ENCODE measurements at regions not wholly inside any gene's neighbourhood (a gene's known extent, or its start where the extent isn't known, plus 50 kb on each side); places are given as distances from the start of the nearest gene placed in this dataset.

GRCh38 chr3:88784925-88785324 is 322.5 kb upstream of the EPHA3 start:
- Histone ChIP-seq H3K4me3 (ENCODE audit: insufficient read depth, low read depth, low read length) (no peak overlapping the region), H3K36me3 (ENCODE audit: control insufficient read depth, insufficient read depth, low read length) (no peaks in the 10 kb centered on the region), H3K4me1 (ENCODE audit: control insufficient read depth, insufficient read depth, low read length) (no peaks in the 10 kb centered on the region), H3K27ac (ENCODE audit: insufficient read depth, low read depth, low read length, poor library complexity, severe bottlenecking) (no peak overlapping the region), H3K27me3 (ENCODE audit: control insufficient read depth, insufficient read depth, low read length, poor library complexity, severe bottlenecking) (no peaks in the 10 kb centered on the region), H3K9me3 (ENCODE audit: control insufficient read depth, low read length) (no peaks in the 10 kb centered on the region)

- no peaks in the 10 kb centered on the region for H3K27me3 ChIP-seq (ENCODE audit: control insufficient read depth, insufficient read depth, low read length, poor library complexity, severe bottlenecking)
- no peaks in the 10 kb centered on the region for H3K36me3 ChIP-seq (ENCODE audit: control insufficient read depth, insufficient read depth, low read length)
- H3K9me3 ChIP-seq (ENCODE audit: control insufficient read depth, low read length) = no peaks in the 10 kb centered on the region
- H3K4me3 ChIP-seq (ENCODE audit: insufficient read depth, low read depth, low read length) = no peak overlapping the region
- H3K4me1 ChIP-seq (ENCODE audit: control insufficient read depth, insufficient read depth, low read length) = no peaks in the 10 kb centered on the region
- no peak overlapping the region for H3K27ac ChIP-seq (ENCODE audit: insufficient read depth, low read depth, low read length, poor library complexity, severe bottlenecking)
Observed at GRCh38 chr3:88785841-88786240, 321.6 kb upstream of the EPHA3 start.

GRCh38 chr3:88795503-88795902 is 311.9 kb upstream of the EPHA3 start:
- Histone ChIP-seq H3K4me3 (ENCODE audit: insufficient read depth, low read depth, low read length) (no peak overlapping the region), H3K36me3 (ENCODE audit: control insufficient read depth, insufficient read depth, low read length) (no peaks in the 10 kb centered on the region), H3K9me3 (ENCODE audit: control insufficient read depth, low read length) (peaks cover 3% of the 10 kb centered on the region), H3K4me1 (ENCODE audit: control insufficient read depth, insufficient read depth, low read length) (no peaks in the 10 kb centered on the region), H3K27me3 (ENCODE audit: control insufficient read depth, insufficient read depth, low read length, poor library complexity, severe bottlenecking) (no peaks in the 10 kb centered on the region), H3K27ac (ENCODE audit: insufficient read depth, low read depth, low read length, poor library complexity, severe bottlenecking) (no peak overlapping the region)

GRCh38 chr3:88807491-88808105 is 299.8 kb upstream of the EPHA3 start:
- 30 to 50% methylated on average over 2 to 3 of the region's 3 CpGs for WGBS, 2 experiments
- Histone ChIP-seq H3K4me3 (ENCODE audit: insufficient read depth, low read depth, low read length) (no peak overlapping the region), H3K27ac (ENCODE audit: insufficient read depth, low read depth, low read length, poor library complexity, severe bottlenecking) (no peak overlapping the region), H3K27me3 (ENCODE audit: control insufficient read depth, insufficient read depth, low read length, poor library complexity, severe bottlenecking) (no peaks in the 10 kb centered on the region), H3K9me3 (ENCODE audit: control insufficient read depth, low read length) (no peaks in the 10 kb centered on the region), H3K36me3 (ENCODE audit: control insufficient read depth, insufficient read depth, low read length) (no peaks in the 10 kb centered on the region), H3K4me1 (ENCODE audit: control insufficient read depth, insufficient read depth, low read length) (peaks cover 4% of the 10 kb centered on the region)

- no peaks in the 10 kb centered on the region for H3K9me3 ChIP-seq (ENCODE audit: control insufficient read depth, low read length)
- peaks cover 4% of the 10 kb centered on the region for H3K4me1 ChIP-seq (ENCODE audit: control insufficient read depth, insufficient read depth, low read length)
- no peaks in the 10 kb centered on the region for H3K36me3 ChIP-seq (ENCODE audit: control insufficient read depth, insufficient read depth, low read length)
- H3K4me3 ChIP-seq (ENCODE audit: insufficient read depth, low read depth, low read length) = no peak overlapping the region
- no peaks in the 10 kb centered on the region for H3K27me3 ChIP-seq (ENCODE audit: control insufficient read depth, insufficient read depth, low read length, poor library complexity, severe bottlenecking)
- 86 to 100% methylated on average over 1 to 2 of the region's 2 CpGs for WGBS, 2 experiments
- no peak overlapping the region for H3K27ac ChIP-seq (ENCODE audit: insufficient read depth, low read depth, low read length, poor library complexity, severe bottlenecking)
Observed at GRCh38 chr3:88809993-88810392, 297.4 kb upstream of the EPHA3 start.

- Histone ChIP-seq H3K9me3 (ENCODE audit: control insufficient read depth, low read length) (no peaks in the 10 kb centered on the region), H3K4me1 (ENCODE audit: control insufficient read depth, insufficient read depth, low read length) (peaks cover 4% of the 10 kb centered on the region), H3K27me3 (ENCODE audit: control insufficient read depth, insufficient read depth, low read length, poor library complexity, severe bottlenecking) (no peaks in the 10 kb centered on the region), H3K4me3 (ENCODE audit: insufficient read depth, low read depth, low read length) (no peak overlapping the region), H3K27ac (ENCODE audit: insufficient read depth, low read depth, low read length, poor library complexity, severe bottlenecking) (no peak overlapping the region), H3K36me3 (ENCODE audit: control insufficient read depth, insufficient read depth, low read length) (no peaks in the 10 kb centered on the region)
- WGBS, 2 experiments = 80 to 83% methylated on average over 4 of the region's 4 CpGs
Observed at GRCh38 chr3:88810455-88810854, 297.0 kb upstream of the EPHA3 start.

- Histone ChIP-seq H3K9me3 (ENCODE audit: control insufficient read depth, low read length) (no peaks in the 10 kb centered on the region), H3K36me3 (ENCODE audit: control insufficient read depth, insufficient read depth, low read length) (no peaks in the 10 kb centered on the region), H3K4me1 (ENCODE audit: control insufficient read depth, insufficient read depth, low read length) (peaks cover 4% of the 10 kb centered on the region), H3K27ac (ENCODE audit: insufficient read depth, low read depth, low read length, poor library complexity, severe bottlenecking) (no peak overlapping the region), H3K4me3 (ENCODE audit: insufficient read depth, low read depth, low read length) (no peak overlapping the region), H3K27me3 (ENCODE audit: control insufficient read depth, insufficient read depth, low read length, poor library complexity, severe bottlenecking) (no peaks in the 10 kb centered on the region)
- 89 to 95% methylated on average over 3 of the region's 3 CpGs for WGBS, 2 experiments
Observed at GRCh38 chr3:88811096-88811495, 296.3 kb upstream of the EPHA3 start.

GRCh38 chr3:88812576-88812975 is 294.8 kb upstream of the EPHA3 start:
- Histone ChIP-seq H3K36me3 (ENCODE audit: control insufficient read depth, insufficient read depth, low read length) (no peaks in the 10 kb centered on the region), H3K9me3 (ENCODE audit: control insufficient read depth, low read length) (no peaks in the 10 kb centered on the region), H3K27ac (ENCODE audit: insufficient read depth, low read depth, low read length, poor library complexity, severe bottlenecking) (no peak overlapping the region), H3K4me1 (ENCODE audit: control insufficient read depth, insufficient read depth, low read length) (peaks cover 4% of the 10 kb centered on the region), H3K4me3 (ENCODE audit: insufficient read depth, low read depth, low read length) (no peak overlapping the region), H3K27me3 (ENCODE audit: control insufficient read depth, insufficient read depth, low read length, poor library complexity, severe bottlenecking) (no peaks in the 10 kb centered on the region)
- WGBS, 2 experiments = 93 to 96% methylated on average over 4 to 5 of the region's 5 CpGs

GRCh38 chr3:88816445-88816844 is 291.0 kb upstream of the EPHA3 start:
- WGBS, 2 experiments = 92 to 97% methylated on average over 4 of the region's 4 CpGs
- Histone ChIP-seq H3K36me3 (ENCODE audit: control insufficient read depth, insufficient read depth, low read length) (no peaks in the 10 kb centered on the region), H3K4me3 (ENCODE audit: insufficient read depth, low read depth, low read length) (no peak overlapping the region), H3K27me3 (ENCODE audit: control insufficient read depth, insufficient read depth, low read length, poor library complexity, severe bottlenecking) (no peaks in the 10 kb centered on the region), H3K27ac (ENCODE audit: insufficient read depth, low read depth, low read length, poor library complexity, severe bottlenecking) (no peak overlapping the region), H3K4me1 (ENCODE audit: control insufficient read depth, insufficient read depth, low read length) (no peaks in the 10 kb centered on the region), H3K9me3 (ENCODE audit: control insufficient read depth, low read length) (no peaks in the 10 kb centered on the region)

- 88 to 94% methylated on average over 4 to 5 of the region's 5 CpGs for WGBS, 2 experiments
Observed at GRCh38 chr3:88824666-88825564, 282.5 kb upstream of the EPHA3 start.

More at GRCh38 chr3:88824666-88825564, 282.5 kb upstream of the EPHA3 start:
- no peak overlapping the region for H3K27ac ChIP-seq (ENCODE audit: insufficient read depth, low read depth, low read length, poor library complexity, severe bottlenecking)
- no peaks in the 10 kb centered on the region for H3K27me3 ChIP-seq (ENCODE audit: control insufficient read depth, insufficient read depth, low read length, poor library complexity, severe bottlenecking)
- no peak overlapping the region for H3K4me3 ChIP-seq (ENCODE audit: insufficient read depth, low read depth, low read length)
- no peaks in the 10 kb centered on the region for H3K9me3 ChIP-seq (ENCODE audit: control insufficient read depth, low read length)
- no peaks in the 10 kb centered on the region for H3K36me3 ChIP-seq (ENCODE audit: control insufficient read depth, insufficient read depth, low read length)
- H3K4me1 ChIP-seq (ENCODE audit: control insufficient read depth, insufficient read depth, low read length) = no peaks in the 10 kb centered on the region

Data from ectodermal cell (in vitro differentiated cells).